Right lobe of liver (tissue), 6 donors: ENCODE measurements at regions not wholly inside any gene's neighbourhood (a gene's known extent, or its start where the extent isn't known, plus 50 kb on each side); places are given as distances from the start of the nearest gene placed in this dataset.

ENCODE experiments used
- ATAC-seq, 4 donors: fragments of 200-7000 bp; cut with Tn5 transposase; one replicate each; pipeline ENCODE4 v1.9.1; 2020; ENCODE audit warnings: mild to moderate bottlenecking in 4 of 4, moderate library complexity in 4 of 4
- DNase-seq, 3 donors: peaks; one replicate each; pipeline ENCODE4 v3.0.0-alpha.2; 2020
- H3K27ac ChIP-seq, 3 donors: fragments of 200-600 bp; one replicate each; pipeline ENCODE4 v1.8.0; 2022
- H3K27me3 ChIP-seq, 2 donors: fragments of 200-600 bp; one replicate each; pipeline ENCODE4 v1.8.0; 2022
- H3K36me3 ChIP-seq, 4 donors: fragments of 200-600 bp; sonication (generic) in 1 of 4; one replicate each; pipeline versions ENCODE4 v1.5.1 to v1.8.0; 2017 to 2022; ENCODE audit warnings: control low read depth in 1 of 4
- H3K4me1 ChIP-seq, 4 donors: fragments of 200-600 bp; sonication (generic) in 1 of 4; one replicate each; pipeline versions ENCODE4 v1.5.1 to v1.8.0; 2017 to 2022; ENCODE audit warnings: control low read depth in 1 of 4
- H3K4me3 ChIP-seq, 3 donors: fragments of 200-600 bp; one replicate each; pipeline ENCODE4 v1.8.0; 2022
- H3K9me3 ChIP-seq, 4 donors: fragments of 200-600 bp; sonication (generic) in 1 of 4; one replicate each; pipeline versions ENCODE4 v1.5.1 to v1.8.0; 2017 to 2022; ENCODE audit warnings: control low read depth in 1 of 4
- POLR2A ChIP-seq: fragments of 450-650 bp; IDR thresholded peaks from one replicate; pipeline ENCODE4 v1.6.1; 2017; ENCODE audit warnings: antibody characterized with exemption, mild to moderate bottlenecking
- WGBS: methylation state at CpG from one replicate; pipeline ENCODE4 v1.1.6; 2018; ENCODE audit warnings: low coverage, low lambda C conversion rate; ENCODE audit not compliant: insufficient coverage; ENCODE audit errors: missing lambda C conversion rate; 5-methylcytosine and 5-hydroxymethylcytosine counted together
- intact Hi-C, 2 donors: fragments of 100-400 bp; cut with DNase I; formaldehyde crosslinking; loops; one replicate each; pipeline versions ENCODE4 v1.11.2 to v1.14.1; 2022
- TF ChIP-seq, protein P1 (sequence below), 4 donors: fragments of 200-600 bp in 3 of 4; fragments of 450-650 bp in 1 of 4; IDR thresholded peaks; one replicate each; pipeline versions ENCODE4 v1.5.1 to v1.8.0; 2016 to 2022; ENCODE audit warnings: antibody characterized with exemption in 4 of 4, mild to moderate bottlenecking in 2 of 4
- donor health status: DM: no; HTN: yes; CAD: no.
- donor health status: DM: no; HTN: no; CAD: no.
- donor health status: DM: no; HTN: no; CAD: no.
- donor health status: DM: no; HTN: yes; CAD: no.
- donor health status: DM: no; HTN: yes; CAD: no.

DNA sequence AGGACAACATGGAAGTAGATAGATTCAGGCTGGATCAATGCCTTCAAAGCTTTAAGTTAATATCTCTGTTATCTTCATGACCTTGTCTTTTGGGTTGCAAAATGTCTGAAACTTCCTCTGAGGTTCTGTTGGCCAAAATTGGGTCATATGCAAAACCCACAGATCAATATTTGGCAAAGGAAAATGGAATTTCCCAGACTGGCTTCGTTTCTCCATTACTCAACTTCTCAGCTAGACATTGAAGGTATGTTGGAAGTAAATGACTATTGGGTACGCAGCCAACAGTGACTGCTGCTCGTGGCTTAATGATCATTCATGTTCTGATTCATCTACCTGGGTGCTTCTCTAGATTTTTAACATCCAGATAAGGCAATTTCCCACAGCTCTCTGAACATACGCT is 675.4 kb upstream of the SGO1 start:
- peak; percentile 52 to 94 (median 86) for ATAC-seq

DNA sequence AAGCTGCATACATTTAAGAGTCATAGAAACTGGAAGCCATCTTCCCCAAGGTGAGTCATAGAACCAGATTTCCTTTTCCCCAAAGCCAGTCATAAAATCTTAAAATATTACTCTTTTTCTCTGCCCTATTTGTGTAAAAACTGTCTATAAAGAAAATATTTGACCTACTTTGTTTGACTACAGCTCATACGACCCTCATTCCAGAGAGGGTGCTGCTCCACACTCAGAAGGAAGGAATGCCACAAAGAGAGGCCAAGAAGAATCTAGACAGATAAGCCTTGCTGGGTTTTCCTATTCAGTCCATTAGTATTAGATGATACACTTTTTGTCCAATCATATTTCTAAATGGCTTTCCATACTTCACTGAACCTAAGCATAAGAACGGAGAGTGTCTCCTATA is 671.6 kb upstream of the SGO1 start:
- H3K27me3 ChIP-seq = no peaks in the 10 kb centered on the region
- WGBS = 53% methylated on average over 2 of the region's 2 CpGs
- ATAC-seq = no peak

More for the DNA sequence above, 675.4 kb upstream of the SGO1 start:
- intact Hi-C loops = no loop called here
- peak in 1 of 3 donors; percentile 24 for DNase-seq
- Histone ChIP-seq H3K9me3 (no peaks in the 10 kb centered on the region), H3K4me1 (peaks cover 0 to 14% (median 0%) of the 10 kb centered on the region in 4 donors), H3K27me3 (no peaks in the 10 kb centered on the region), H3K36me3 (no peaks in the 10 kb centered on the region), H3K4me3 (no peak overlapping the region), H3K27ac (no peak overlapping the region)
- WGBS = 23% methylated on average over 4 of the region's 4 CpGs
- TF ChIP-seq, protein P1, sequence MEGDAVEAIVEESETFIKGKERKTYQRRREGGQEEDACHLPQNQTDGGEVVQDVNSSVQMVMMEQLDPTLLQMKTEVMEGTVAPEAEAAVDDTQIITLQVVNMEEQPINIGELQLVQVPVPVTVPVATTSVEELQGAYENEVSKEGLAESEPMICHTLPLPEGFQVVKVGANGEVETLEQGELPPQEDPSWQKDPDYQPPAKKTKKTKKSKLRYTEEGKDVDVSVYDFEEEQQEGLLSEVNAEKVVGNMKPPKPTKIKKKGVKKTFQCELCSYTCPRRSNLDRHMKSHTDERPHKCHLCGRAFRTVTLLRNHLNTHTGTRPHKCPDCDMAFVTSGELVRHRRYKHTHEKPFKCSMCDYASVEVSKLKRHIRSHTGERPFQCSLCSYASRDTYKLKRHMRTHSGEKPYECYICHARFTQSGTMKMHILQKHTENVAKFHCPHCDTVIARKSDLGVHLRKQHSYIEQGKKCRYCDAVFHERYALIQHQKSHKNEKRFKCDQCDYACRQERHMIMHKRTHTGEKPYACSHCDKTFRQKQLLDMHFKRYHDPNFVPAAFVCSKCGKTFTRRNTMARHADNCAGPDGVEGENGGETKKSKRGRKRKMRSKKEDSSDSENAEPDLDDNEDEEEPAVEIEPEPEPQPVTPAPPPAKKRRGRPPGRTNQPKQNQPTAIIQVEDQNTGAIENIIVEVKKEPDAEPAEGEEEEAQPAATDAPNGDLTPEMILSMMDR (IDR thresholded peaks at IDR 0.05) = peak in 1 of 4 donors; percentile 11
- no peak for TF ChIP-seq POLR2A

GRCh38 chr3:20853890-20854289 is 667.9 kb upstream of the SGO1 start:
- H3K4me1 ChIP-seq = no peaks in the 10 kb centered on the region
- H3K36me3 ChIP-seq = no peaks in the 10 kb centered on the region
- DNase-seq = no peak
- WGBS = 25% methylated on average over 1 of the region's 1 CpG
- peak in 2 of 4 donors; percentile 25 to 44 for ATAC-seq
- H3K9me3 ChIP-seq = no peaks in the 10 kb centered on the region
- no peaks in the 10 kb centered on the region for H3K27me3 ChIP-seq
- no peak overlapping the region for H3K4me3 ChIP-seq
- TF ChIP-seq, protein P1 (IDR thresholded peaks at IDR 0.05) = no peak
- no peak for TF ChIP-seq POLR2A
- no peak overlapping the region for H3K27ac ChIP-seq
- intact Hi-C loops = no loop called here

More for the DNA sequence above, 671.6 kb upstream of the SGO1 start:
- TF ChIP-seq, protein P1 (IDR thresholded peaks at IDR 0.05) = no peak
- no peak for TF ChIP-seq POLR2A
- H3K36me3 ChIP-seq = no peaks in the 10 kb centered on the region
- intact Hi-C loops = no loop called here
- H3K27ac ChIP-seq = no peak overlapping the region
- peaks cover 0 to 14% (median 0%) of the 10 kb centered on the region in 4 donors for H3K4me1 ChIP-seq
- H3K9me3 ChIP-seq = no peaks in the 10 kb centered on the region
- H3K4me3 ChIP-seq = no peak overlapping the region
- DNase-seq = no peak

- Histone ChIP-seq H3K27me3 (no peaks in the 10 kb centered on the region), H3K36me3 (no peaks in the 10 kb centered on the region), H3K4me3 (no peak overlapping the region), H3K27ac (no peak overlapping the region), H3K4me1 (no peaks in the 10 kb centered on the region), H3K9me3 (no peaks in the 10 kb centered on the region)
- no peak for ATAC-seq
- TF ChIP-seq, protein P1 (IDR thresholded peaks at IDR 0.05) = no peak
- TF ChIP-seq POLR2A = no peak
- intact Hi-C loops = no loop called here
- DNase-seq = no peak
- 74% methylated on average over 2 of the region's 2 CpGs for WGBS
These were observed 666.7 kb upstream of the SGO1 start for GRCh38 chr3:20852712-20853111.

DNA sequence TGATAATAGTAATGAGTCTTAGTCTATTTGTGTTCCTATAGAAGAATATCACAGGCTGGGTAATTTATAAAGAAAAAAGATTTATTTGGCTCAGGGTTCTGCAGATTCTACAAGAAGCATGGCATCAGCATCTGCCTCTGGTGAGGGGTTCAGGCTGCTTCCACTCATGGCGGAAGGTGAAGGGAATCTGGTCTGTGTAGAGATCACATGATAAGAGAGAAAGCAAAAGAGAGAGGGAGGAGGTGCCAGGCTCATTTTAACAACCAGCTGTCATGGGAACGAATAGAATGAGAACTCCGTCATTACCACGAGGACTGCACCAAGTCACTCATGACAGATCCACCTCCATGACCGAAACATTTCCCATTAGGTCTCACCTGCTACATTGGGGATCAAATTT is 664.0 kb upstream of the SGO1 start:
- ATAC-seq = no peak
- no peak overlapping the region for H3K27ac ChIP-seq
- no peak for TF ChIP-seq POLR2A
- TF ChIP-seq, protein P1 (IDR thresholded peaks at IDR 0.05) = no peak

More for the DNA sequence above, 664.0 kb upstream of the SGO1 start:
- Histone ChIP-seq H3K27me3 (no peaks in the 10 kb centered on the region), H3K36me3 (no peaks in the 10 kb centered on the region), H3K9me3 (no peaks in the 10 kb centered on the region), H3K4me1 (no peaks in the 10 kb centered on the region), H3K4me3 (no peak overlapping the region)
- WGBS = 84% methylated on average over 4 of the region's 5 CpGs
- intact Hi-C loops = no loop called here
- no peak for DNase-seq
